ENCODE measurements at regions not wholly inside any gene's neighbourhood (a gene's known extent, or its start where the extent isn't known, plus 50 kb on each side); places are given as distances from the start of the nearest gene placed in this dataset.

- ATAC-seq = no peak
- intact Hi-C loops (cut with micrococcal nuclease; ENCODE audit: unreplicated experiment) (no loop called here), in situ Hi-C loops (cut with HindIII; ENCODE audit: low pct_unique_long_range_greater_than_20kb, low sequenced_read_pairs) (no loop called here)
- TF ChIP-seq TCF7L2 (IDR thresholded peaks at IDR 0.05; ENCODE audit: low read depth, low read length) (no peak), CTCF (IDR thresholded peaks at IDR 0.05) (no peak), SIN3A (IDR thresholded peaks at IDR 0.05; ENCODE audit: borderline replicate concordance, insufficient read depth, low read depth, low read length) (no peak), POLR2AphosphoS5 (IDR thresholded peaks at IDR 0.05; ENCODE audit: low read depth, low read length) (no peak), REST (IDR thresholded peaks at IDR 0.05; ENCODE audit: insufficient read depth in 1 of 2, low read depth in 2 of 2, low read length in 1 of 2) (no peak)
- POLR2A ChIA-PET = no interaction called here
- no peaks in the 10 kb centered on the region for H3K36me3 ChIP-seq (ENCODE audit: control insufficient read depth, insufficient read depth, low read length)
- no peak overlapping the region for H3K27ac ChIP-seq (ENCODE audit: low read length)
- H3K4me3 ChIP-seq (ENCODE audit: low read depth in 2 of 2, low read length in 2 of 2) = no peak overlapping the region
- H3K4me1 ChIP-seq (ENCODE audit: control insufficient read depth, insufficient read depth, low read length) = no peaks in the 10 kb centered on the region
- CTCF ChIA-PET = no interaction called here
- H3K27me3 ChIP-seq (ENCODE audit: control insufficient read depth, insufficient read depth, low read length) = no peaks in the 10 kb centered on the region; the same call in 1 of the 2 replicates
- no peak for DNase-seq (ENCODE audit: low read depth, low spot score)
- no peaks in the 10 kb centered on the region for H3K9me3 ChIP-seq (ENCODE audit: control insufficient read depth, insufficient read depth, low read depth, low read length)
- no TSS peak for BruUV-seq (replicated peaks)
Observed at GRCh38 chr11:110027627-110028371, 65.4 kb upstream of the ZC3H12C start.

- ChIA-PET CTCF (no interaction called here), POLR2A (no interaction called here)
- intact Hi-C loops (cut with micrococcal nuclease; ENCODE audit: unreplicated experiment) = no loop called here
- ATAC-seq = no peak
- TF ChIP-seq SIN3A (IDR thresholded peaks at IDR 0.05; ENCODE audit: borderline replicate concordance, insufficient read depth, low read depth, low read length) (no peak), CTCF (IDR thresholded peaks at IDR 0.05) (no peak), TCF7L2 (IDR thresholded peaks at IDR 0.05; ENCODE audit: low read depth, low read length) (no peak), REST (IDR thresholded peaks at IDR 0.05; ENCODE audit: insufficient read depth in 1 of 2, low read depth in 2 of 2, low read length in 1 of 2) (no peak), POLR2AphosphoS5 (IDR thresholded peaks at IDR 0.05; ENCODE audit: low read depth, low read length) (no peak)
- no peak overlapping the region for H3K27ac ChIP-seq (ENCODE audit: low read length)
- no peaks in the 10 kb centered on the region for H3K36me3 ChIP-seq (ENCODE audit: control insufficient read depth, insufficient read depth, low read length)
- no TSS peak for BruUV-seq (replicated peaks)
- H3K4me3 ChIP-seq (ENCODE audit: low read depth in 2 of 2, low read length in 2 of 2) = no peak overlapping the region
- DNase-seq (ENCODE audit: low read depth, low spot score) = no peak
- H3K4me1 ChIP-seq (ENCODE audit: control insufficient read depth, insufficient read depth, low read length) = no peaks in the 10 kb centered on the region
- H3K9me3 ChIP-seq (ENCODE audit: control insufficient read depth, insufficient read depth, low read depth, low read length) = no peaks in the 10 kb centered on the region
- no peaks in the 10 kb centered on the region; the same call in 1 of the 2 replicates for H3K27me3 ChIP-seq (ENCODE audit: control insufficient read depth, insufficient read depth, low read length)
- in situ Hi-C loops (cut with HindIII; ENCODE audit: low pct_unique_long_range_greater_than_20kb, low sequenced_read_pairs) = no loop called here
Observed at GRCh38 chr11:110028921-110029320, 64.3 kb upstream of the ZC3H12C start.

Data from Panc1 (cell line).